ENCODE measurements at regions not wholly inside any gene's neighbourhood (a gene's known extent, or its start where the extent isn't known, plus 50 kb on each side); places are given as distances from the start of the nearest gene placed in this dataset.

GRCh38 chr1:38463074-38463473 is 396.5 kb downstream of the RRAGC start:
- DNase-seq (no peak), ATAC-seq (no peak)
- Mint-ChIP-seq H3K4me3 (no peak overlapping the region), H3K27me3 (peaks cover 3 to 35% (median 23%) of the 10 kb centered on the region in 5 donors), H3K4me1 (no peaks in the 10 kb centered on the region), H3K27ac (no peak overlapping the region), H3K9me3 (peaks cover 0 to 10% (median 0%) of the 10 kb centered on the region in 11 donors), H3K36me3 (peaks cover 0 to 2% (median 0%) of the 10 kb centered on the region in 5 donors)
- intact Hi-C loops (cut with micrococcal nuclease) = no loop called here
- no peaks in the 10 kb centered on the region for H3K27me3 ChIP-seq (ENCODE audit: control insufficient read depth in 2 of 2, insufficient read depth in 2 of 2, low read length in 2 of 2)
- H3K9me3 ChIP-seq (ENCODE audit: control insufficient read depth in 2 of 3, low read length in 3 of 3) = no peaks in the 10 kb centered on the region
- ChIA-PET POLR2A (no interaction called here), CTCF (no interaction called here)
- no peak overlapping the region for H3K27ac ChIP-seq (ENCODE audit: low read depth, low read length)
- no peak overlapping the region for H3K4me3 ChIP-seq (ENCODE audit: low read length)
- H3K4me1 ChIP-seq (ENCODE audit: control insufficient read depth in 2 of 2, insufficient read depth in 2 of 2, low read length in 2 of 2) = no peaks in the 10 kb centered on the region
- no peaks in the 10 kb centered on the region for H3K36me3 ChIP-seq (ENCODE audit: control insufficient read depth in 2 of 3, insufficient read depth in 3 of 3, low read length in 3 of 3)

- intact Hi-C loops (cut with micrococcal nuclease) = no loop called here
- ATAC-seq = no peak
- peaks cover 5 to 27% (median 14%) of the 10 kb centered on the region in 5 donors for H3K27me3 Mint-ChIP-seq
These were observed 403.1 kb downstream of the RRAGC start for GRCh38 chr1:38456531-38456876.

GRCh38 chr1:38455829-38456530 is 403.6 kb downstream of the RRAGC start:
- ChIA-PET CTCF (no interaction called here), POLR2A (no interaction called here)
- H3K27me3 Mint-ChIP-seq = peaks cover 7 to 27% (median 14%) of the 10 kb centered on the region in 5 donors
- Histone ChIP-seq H3K9me3 (ENCODE audit: control insufficient read depth in 2 of 3, low read length in 3 of 3) (no peaks in the 10 kb centered on the region), H3K36me3 (ENCODE audit: control insufficient read depth in 2 of 3, insufficient read depth in 3 of 3, low read length in 3 of 3) (no peaks in the 10 kb centered on the region), H3K4me1 (ENCODE audit: control insufficient read depth in 2 of 2, insufficient read depth in 2 of 2, low read length in 2 of 2) (no peaks in the 10 kb centered on the region), H3K27ac (ENCODE audit: low read depth, low read length) (no peak overlapping the region), H3K4me3 (ENCODE audit: low read length) (no peak overlapping the region), H3K27me3 (ENCODE audit: control insufficient read depth in 2 of 2, insufficient read depth in 2 of 2, low read length in 2 of 2) (no peaks in the 10 kb centered on the region)
- no peaks in the 10 kb centered on the region for H3K36me3 Mint-ChIP-seq
- no peaks in the 10 kb centered on the region for H3K4me1 Mint-ChIP-seq
- DNase-seq (no peak), ATAC-seq (no peak)
- H3K9me3 Mint-ChIP-seq = peaks cover 0 to 4% (median 0%) of the 10 kb centered on the region in 11 donors
- intact Hi-C loops (cut with micrococcal nuclease) = no loop called here
- H3K27ac Mint-ChIP-seq = no peak overlapping the region
- no peak overlapping the region for H3K4me3 Mint-ChIP-seq

More at GRCh38 chr1:38456531-38456876, 403.1 kb downstream of the RRAGC start:
- H3K27ac Mint-ChIP-seq = no peak overlapping the region
- Histone ChIP-seq H3K36me3 (ENCODE audit: control insufficient read depth in 2 of 3, insufficient read depth in 3 of 3, low read length in 3 of 3) (no peaks in the 10 kb centered on the region), H3K27me3 (ENCODE audit: control insufficient read depth in 2 of 2, insufficient read depth in 2 of 2, low read length in 2 of 2) (no peaks in the 10 kb centered on the region), H3K4me3 (ENCODE audit: low read length) (no peak overlapping the region), H3K9me3 (ENCODE audit: control insufficient read depth in 2 of 3, low read length in 3 of 3) (no peaks in the 10 kb centered on the region), H3K4me1 (ENCODE audit: control insufficient read depth in 2 of 2, insufficient read depth in 2 of 2, low read length in 2 of 2) (no peaks in the 10 kb centered on the region), H3K27ac (ENCODE audit: low read depth, low read length) (no peak overlapping the region)
- no peaks in the 10 kb centered on the region for H3K4me1 Mint-ChIP-seq
- no peaks in the 10 kb centered on the region for H3K36me3 Mint-ChIP-seq
- CTCF ChIA-PET = no interaction called here
- DNase-seq = no peak
- H3K4me3 Mint-ChIP-seq = no peak overlapping the region
- H3K9me3 Mint-ChIP-seq = peaks cover 0 to 4% (median 0%) of the 10 kb centered on the region in 11 donors
- POLR2A ChIA-PET = no interaction called here

GRCh38 chr1:38454749-38455441 is 404.7 kb downstream of the RRAGC start:
- Mint-ChIP-seq H3K9me3 (peaks cover 0 to 4% (median 0%) of the 10 kb centered on the region in 11 donors), H3K4me1 (no peaks in the 10 kb centered on the region), H3K27me3 (peaks cover 9 to 23% (median 10%) of the 10 kb centered on the region in 5 donors), H3K36me3 (no peaks in the 10 kb centered on the region), H3K4me3 (no peak overlapping the region), H3K27ac (no peak overlapping the region)
- no peaks in the 10 kb centered on the region for H3K27me3 ChIP-seq (ENCODE audit: control insufficient read depth in 2 of 2, insufficient read depth in 2 of 2, low read length in 2 of 2)
- intact Hi-C loops (cut with micrococcal nuclease) = no loop called here
- no peaks in the 10 kb centered on the region for H3K9me3 ChIP-seq (ENCODE audit: control insufficient read depth in 2 of 3, low read length in 3 of 3)
- POLR2A ChIA-PET = no interaction called here
- CTCF ChIA-PET = no interaction called here
- H3K4me1 ChIP-seq (ENCODE audit: control insufficient read depth in 2 of 2, insufficient read depth in 2 of 2, low read length in 2 of 2) = no peaks in the 10 kb centered on the region
- no peaks in the 10 kb centered on the region for H3K36me3 ChIP-seq (ENCODE audit: control insufficient read depth in 2 of 3, insufficient read depth in 3 of 3, low read length in 3 of 3)
- no peak for ATAC-seq
- H3K27ac ChIP-seq (ENCODE audit: low read depth, low read length) = no peak overlapping the region
- no peak for DNase-seq
- no peak overlapping the region for H3K4me3 ChIP-seq (ENCODE audit: low read length)

GRCh38 chr1:38454236-38454635 is 405.3 kb downstream of the RRAGC start:
- Mint-ChIP-seq H3K36me3 (no peaks in the 10 kb centered on the region), H3K27ac (no peak overlapping the region), H3K4me1 (no peaks in the 10 kb centered on the region), H3K9me3 (peaks cover 0 to 4% (median 0%) of the 10 kb centered on the region in 11 donors), H3K4me3 (no peak overlapping the region), H3K27me3 (peaks cover 9 to 22% (median 10%) of the 10 kb centered on the region in 5 donors)
- DNase-seq (no peak), ATAC-seq (no peak)
- H3K36me3 ChIP-seq (ENCODE audit: control insufficient read depth in 2 of 3, insufficient read depth in 3 of 3, low read length in 3 of 3) = no peaks in the 10 kb centered on the region
- intact Hi-C loops (cut with micrococcal nuclease) = no loop called here
- H3K4me3 ChIP-seq (ENCODE audit: low read length) = no peak overlapping the region
- ChIA-PET CTCF (no interaction called here), POLR2A (no interaction called here)
- H3K27ac ChIP-seq (ENCODE audit: low read depth, low read length) = no peak overlapping the region
- no peaks in the 10 kb centered on the region for H3K4me1 ChIP-seq (ENCODE audit: control insufficient read depth in 2 of 2, insufficient read depth in 2 of 2, low read length in 2 of 2)
- no peaks in the 10 kb centered on the region for H3K27me3 ChIP-seq (ENCODE audit: control insufficient read depth in 2 of 2, insufficient read depth in 2 of 2, low read length in 2 of 2)
- no peaks in the 10 kb centered on the region for H3K9me3 ChIP-seq (ENCODE audit: control insufficient read depth in 2 of 3, low read length in 3 of 3)

- Mint-ChIP-seq H3K4me3 (no peak overlapping the region), H3K4me1 (no peaks in the 10 kb centered on the region), H3K27me3 (peaks cover 5 to 18% (median 15%) of the 10 kb centered on the region in 5 donors), H3K9me3 (peaks cover 0 to 4% (median 0%) of the 10 kb centered on the region in 11 donors), H3K36me3 (no peaks in the 10 kb centered on the region), H3K27ac (no peak overlapping the region)
- ChIA-PET POLR2A (no interaction called here), CTCF (no interaction called here)
- Histone ChIP-seq H3K27ac (ENCODE audit: low read depth, low read length) (no peak overlapping the region), H3K4me1 (ENCODE audit: control insufficient read depth in 2 of 2, insufficient read depth in 2 of 2, low read length in 2 of 2) (no peaks in the 10 kb centered on the region), H3K9me3 (ENCODE audit: control insufficient read depth in 2 of 3, low read length in 3 of 3) (no peaks in the 10 kb centered on the region), H3K4me3 (ENCODE audit: low read length) (no peak overlapping the region), H3K27me3 (ENCODE audit: control insufficient read depth in 2 of 2, insufficient read depth in 2 of 2, low read length in 2 of 2) (no peaks in the 10 kb centered on the region), H3K36me3 (ENCODE audit: control insufficient read depth in 2 of 3, insufficient read depth in 3 of 3, low read length in 3 of 3) (no peaks in the 10 kb centered on the region)
- intact Hi-C loops (cut with micrococcal nuclease) = no loop called here
- DNase-seq = no peak
- no peak for ATAC-seq
These were observed 405.7 kb upstream of the POU3F1 start for GRCh38 chr1:38452246-38452645.

- intact Hi-C loops (cut with micrococcal nuclease) = no loop called here
- Mint-ChIP-seq H3K27ac (no peak overlapping the region), H3K27me3 (peaks cover 5 to 19% (median 16%) of the 10 kb centered on the region in 5 donors), H3K36me3 (no peaks in the 10 kb centered on the region), H3K4me1 (no peaks in the 10 kb centered on the region), H3K9me3 (peaks cover 0 to 4% (median 0%) of the 10 kb centered on the region in 11 donors), H3K4me3 (no peak overlapping the region)
- no peak for ATAC-seq
- no peak overlapping the region for H3K27ac ChIP-seq (ENCODE audit: low read depth, low read length)
- no peaks in the 10 kb centered on the region for H3K9me3 ChIP-seq (ENCODE audit: control insufficient read depth in 2 of 3, low read length in 3 of 3)
- H3K36me3 ChIP-seq (ENCODE audit: control insufficient read depth in 2 of 3, insufficient read depth in 3 of 3, low read length in 3 of 3) = no peaks in the 10 kb centered on the region
- H3K27me3 ChIP-seq (ENCODE audit: control insufficient read depth in 2 of 2, insufficient read depth in 2 of 2, low read length in 2 of 2) = no peaks in the 10 kb centered on the region
- POLR2A ChIA-PET = no interaction called here
- no peak for DNase-seq
- CTCF ChIA-PET = no interaction called here
- H3K4me3 ChIP-seq (ENCODE audit: low read length) = no peak overlapping the region
- H3K4me1 ChIP-seq (ENCODE audit: control insufficient read depth in 2 of 2, insufficient read depth in 2 of 2, low read length in 2 of 2) = no peaks in the 10 kb centered on the region
These were observed 405.0 kb upstream of the POU3F1 start for GRCh38 chr1:38451541-38451993.
